Smooth muscle cell of the brain vasculature (primary cell): ENCODE measurements at regions not wholly inside any gene's neighbourhood (a gene's known extent, or its start where the extent isn't known, plus 50 kb on each side); places are given as distances from the start of the nearest gene placed in this dataset.

ENCODE experiments used
- DNase-seq: peaks from one replicate; pipeline ENCODE4 v3.0.0-alpha.2; 2012; ENCODE audit warnings: low read depth, low spot score

DNA sequence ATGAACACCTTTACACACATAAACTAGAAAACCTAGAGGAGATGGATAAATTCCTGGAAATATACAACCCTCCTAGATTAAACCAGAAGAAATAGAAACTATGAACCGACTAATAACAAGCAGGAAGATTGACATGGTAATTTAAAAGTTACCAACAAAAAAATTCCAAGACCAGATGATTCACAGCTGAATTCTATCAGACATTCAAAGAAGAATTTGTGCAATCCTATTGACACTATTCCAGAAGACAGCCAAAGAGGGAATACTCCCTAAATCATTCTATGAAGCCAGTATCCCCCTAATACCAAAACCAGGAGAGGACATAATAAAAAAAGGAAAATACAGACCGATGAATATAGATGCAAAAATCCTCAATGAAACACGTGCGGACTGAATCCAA, 102.6 kb upstream of the KRR1 start:
- no peak for DNase-seq

DNA sequence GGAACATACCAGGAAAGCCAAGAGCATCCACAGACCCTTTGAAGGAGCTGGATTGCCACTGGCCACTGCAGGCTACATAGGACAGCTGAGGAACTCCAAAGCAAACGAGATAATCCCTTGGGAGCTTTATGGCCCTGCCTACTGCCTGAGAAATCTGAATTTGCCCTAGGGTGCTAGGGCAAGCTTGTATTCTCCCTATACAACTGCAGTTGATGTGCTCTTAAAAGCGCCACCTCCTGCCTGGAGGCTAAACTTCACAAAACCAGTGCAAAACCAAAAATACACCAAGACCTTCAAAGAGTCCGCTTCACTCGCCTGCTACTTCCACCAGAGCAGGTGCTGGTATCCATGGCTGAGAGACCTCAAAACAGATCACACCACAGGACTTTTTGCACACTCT, 99.6 kb upstream of the KRR1 start:
- no peak for DNase-seq

DNA sequence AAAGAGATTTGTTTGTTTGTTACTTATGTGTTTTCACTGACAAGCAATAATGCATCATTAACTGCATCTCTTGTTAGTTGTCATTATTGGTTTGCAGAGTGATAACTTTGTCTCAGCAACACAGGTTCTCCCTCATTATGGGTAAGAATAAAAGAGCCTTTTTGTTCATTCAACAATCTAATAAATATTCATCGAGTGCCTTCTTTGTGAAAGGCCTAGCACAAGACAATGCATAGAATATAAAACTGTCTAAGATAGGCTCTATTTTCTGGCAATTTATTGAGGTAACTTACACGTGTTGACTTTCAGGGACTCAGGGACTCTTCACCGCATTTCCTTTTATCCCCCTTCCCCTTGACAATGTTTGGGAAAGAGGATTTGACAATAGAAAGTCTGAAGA, 95.5 kb upstream of the KRR1 start:
- no peak for DNase-seq

DNA sequence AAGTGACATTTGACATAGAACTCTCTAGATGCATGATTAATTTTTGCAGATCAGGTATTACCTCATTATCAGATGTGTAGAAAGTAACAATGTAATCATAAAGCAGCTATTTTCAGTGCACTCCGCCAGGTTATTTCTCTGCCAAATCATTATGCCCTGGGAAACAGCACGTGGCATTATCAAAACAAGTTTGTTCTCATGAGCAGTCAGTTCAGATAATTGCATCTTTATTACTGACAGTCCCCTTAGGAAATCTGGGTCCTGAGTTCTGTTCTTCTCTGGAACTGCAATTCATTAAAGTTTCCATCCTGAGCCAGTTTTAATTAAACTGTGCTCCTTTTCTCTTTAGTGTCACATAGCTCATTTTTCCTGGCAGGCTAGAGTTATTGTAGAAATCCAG, 94.7 kb upstream of the KRR1 start:
- no peak for DNase-seq

DNA sequence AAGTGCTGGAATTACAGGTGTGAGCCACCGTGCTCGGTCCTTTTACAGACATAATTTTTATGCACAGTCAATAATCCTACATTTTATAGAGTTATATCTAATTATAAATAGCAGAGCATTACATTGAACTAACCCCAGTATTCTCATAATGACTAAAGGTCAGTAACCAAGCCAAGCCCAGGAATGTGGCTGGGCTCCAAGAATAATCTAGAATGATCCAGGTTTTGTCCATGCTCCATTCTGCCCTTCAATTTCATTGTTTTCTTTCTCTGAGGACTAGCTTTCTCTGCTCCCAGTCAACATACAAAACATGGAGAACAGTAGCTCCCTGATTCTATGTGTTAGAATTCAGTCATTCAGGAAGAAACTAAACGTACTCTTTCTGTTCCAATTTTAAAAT, 92.1 kb upstream of the KRR1 start:
- DNase-seq, result no peak

DNA sequence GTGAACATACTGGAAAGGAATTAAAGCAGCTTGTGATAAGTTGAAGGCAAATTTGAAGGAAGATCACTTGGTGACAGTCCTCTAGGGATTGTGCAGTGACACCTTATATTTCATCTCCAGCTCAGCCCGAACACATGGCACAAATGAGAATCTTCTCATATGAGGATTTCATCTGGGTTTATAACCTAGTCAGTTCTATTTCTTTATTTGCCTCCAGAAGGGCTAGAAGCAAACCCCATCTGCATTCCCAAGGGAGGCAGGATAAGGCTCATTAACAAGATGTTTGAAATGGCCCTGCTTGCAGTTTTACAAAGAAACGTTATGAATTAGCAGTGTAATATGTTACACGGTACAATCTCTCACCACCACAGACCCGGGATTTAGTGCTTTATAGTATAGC, 90.7 kb upstream of the KRR1 start:
- DNase-seq, result no peak

DNA sequence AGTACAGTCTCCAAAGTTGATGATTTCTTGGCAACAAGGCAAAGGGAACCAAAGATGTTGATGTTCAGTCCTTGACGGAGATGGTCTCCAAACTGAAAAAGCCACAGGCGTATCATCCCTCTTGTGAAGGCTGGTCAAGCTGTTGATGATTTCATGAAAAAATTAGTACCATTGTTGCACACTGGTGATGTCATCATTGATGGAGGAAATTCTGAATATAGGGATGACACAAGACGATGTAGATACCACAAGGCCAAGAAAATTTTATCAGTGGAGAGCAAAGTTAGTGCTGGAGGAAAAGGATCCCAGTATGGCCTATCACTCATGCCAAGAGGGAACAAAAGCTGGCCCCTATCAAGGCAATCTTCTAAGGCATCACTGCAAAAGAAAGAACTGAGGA, 88.7 kb upstream of the KRR1 start:
- DNase-seq, result no peak

DNA sequence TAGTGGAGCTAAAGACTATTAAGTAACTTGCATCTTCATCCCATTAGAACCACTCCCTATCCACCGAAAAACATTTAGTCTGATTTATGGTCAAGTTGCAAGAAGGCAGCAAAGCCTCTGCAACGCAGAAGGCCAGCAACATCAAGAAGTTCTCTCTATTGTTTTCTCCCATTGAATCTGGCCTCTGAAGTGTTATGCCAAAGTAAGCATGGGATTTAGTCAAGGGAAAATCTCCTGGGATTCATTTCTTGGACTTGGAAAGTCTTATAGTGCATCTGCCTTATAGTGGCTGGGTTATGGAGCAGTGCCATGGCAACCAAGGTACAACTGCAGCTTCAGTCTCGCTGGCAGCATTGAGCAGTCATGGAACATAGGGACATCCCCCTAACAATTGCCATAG, 87.7 kb upstream of the KRR1 start:
- DNase-seq, result no peak

DNA sequence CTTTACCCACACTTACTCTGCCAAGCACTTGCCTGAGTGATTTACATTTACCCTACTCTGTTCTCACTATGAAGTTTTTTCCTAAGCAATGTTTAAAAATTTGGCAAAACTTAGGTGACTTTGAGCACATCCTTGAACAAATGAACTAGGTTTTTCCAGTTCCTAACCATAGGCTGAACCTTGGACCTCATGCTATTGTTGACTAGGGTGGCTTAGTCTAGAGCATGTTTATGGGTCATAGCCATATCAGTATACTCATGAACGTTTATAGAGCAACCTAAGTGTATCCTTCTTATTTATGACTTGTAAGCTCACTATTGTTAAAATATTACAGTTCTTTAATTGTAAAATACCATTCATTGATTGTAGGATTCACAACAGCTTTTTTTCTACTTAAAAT, 85.0 kb upstream of the KRR1 start:
- DNase-seq, result no peak

DNA sequence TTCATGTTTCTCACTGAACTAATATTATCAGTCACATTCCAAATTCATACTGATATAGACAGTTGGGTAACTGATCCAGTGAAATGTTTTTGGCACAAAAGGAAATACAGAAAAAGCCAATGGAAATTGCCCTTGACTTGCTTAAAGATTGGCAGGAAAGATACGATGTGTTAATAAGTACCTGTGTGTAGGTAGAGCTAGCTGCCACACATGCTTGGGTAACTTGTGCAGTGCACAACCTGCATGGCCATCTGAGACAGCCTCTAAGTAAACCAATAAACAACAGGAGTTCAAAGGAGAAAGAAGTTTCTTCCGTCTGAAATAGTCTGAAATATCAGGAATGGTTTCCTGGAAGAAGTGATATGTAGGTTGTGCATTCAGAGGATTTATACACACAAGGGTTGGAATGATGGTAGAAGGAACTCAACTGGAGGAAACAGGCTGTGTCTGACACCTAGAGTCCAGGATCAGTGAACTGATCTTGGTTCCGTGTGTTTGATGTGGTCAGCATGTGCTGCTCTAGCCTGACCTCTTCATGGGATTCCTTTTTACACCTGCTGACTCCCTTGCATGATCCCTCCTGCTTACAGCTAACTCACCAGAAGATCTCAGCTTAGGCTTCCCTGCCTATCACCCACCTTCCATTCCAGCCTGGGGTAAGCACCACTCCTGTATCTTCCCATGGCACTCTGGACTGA, 81.4 kb upstream of the KRR1 start:
- DNase-seq, result no peak

DNA sequence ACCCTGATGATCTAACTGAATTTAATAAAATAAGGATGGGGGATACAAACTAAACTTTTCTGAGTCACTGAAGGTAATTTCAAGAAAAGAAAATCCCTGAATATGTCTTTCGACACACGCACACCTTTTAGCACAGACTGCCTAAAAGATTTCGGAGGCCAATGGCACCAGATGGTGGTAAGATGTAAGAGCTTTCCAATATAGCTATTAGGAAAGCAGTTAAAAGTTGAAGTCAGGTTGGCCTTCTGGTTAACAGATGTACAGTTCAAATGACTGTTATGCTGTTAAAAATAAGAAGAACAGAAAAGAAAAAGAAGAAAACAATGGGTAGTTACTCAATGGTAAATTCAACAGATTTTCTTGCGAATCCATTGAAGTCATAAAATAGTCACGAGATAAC, 80.7 kb upstream of the KRR1 start:
- no peak for DNase-seq

DNA sequence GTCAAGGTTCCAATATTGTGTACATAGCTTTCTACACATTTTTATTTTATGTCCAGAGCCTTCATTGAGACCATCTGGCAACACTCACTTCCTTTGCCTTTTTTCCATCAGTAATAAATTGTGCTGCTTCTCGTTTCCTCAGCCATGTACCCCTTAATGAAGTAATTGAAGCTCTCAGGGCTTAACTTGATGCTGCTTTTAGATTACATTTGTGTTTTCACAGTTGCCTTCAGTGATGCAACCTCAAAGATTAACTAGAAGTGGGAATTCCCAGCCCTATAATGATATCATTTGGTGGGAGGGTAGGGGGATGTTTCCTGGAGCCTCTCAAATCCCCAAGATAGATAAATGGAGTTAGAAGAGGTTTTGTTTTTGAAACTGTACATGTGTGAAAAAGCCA, 80.2 kb upstream of the KRR1 start:
- no peak for DNase-seq

DNA sequence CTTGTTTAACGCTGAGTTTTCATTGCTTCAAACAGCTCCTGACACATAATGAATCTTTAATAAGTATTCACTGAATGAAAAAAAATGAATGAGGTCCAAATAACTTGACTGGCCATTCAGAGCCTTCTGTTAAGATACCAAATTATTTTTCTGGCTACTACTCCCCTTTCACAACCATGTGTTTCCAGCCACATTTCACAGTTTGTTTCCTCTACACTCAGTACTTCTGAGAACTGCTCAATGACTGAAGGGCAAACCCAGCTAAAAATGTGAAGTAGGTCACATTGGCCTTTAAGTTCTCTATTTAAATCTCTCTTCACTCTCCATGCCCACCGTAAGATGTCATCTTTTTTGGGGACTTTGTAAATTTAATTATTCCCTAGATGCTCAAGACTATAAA, 78.4 kb upstream of the KRR1 start:
- DNase-seq, result no peak

DNA sequence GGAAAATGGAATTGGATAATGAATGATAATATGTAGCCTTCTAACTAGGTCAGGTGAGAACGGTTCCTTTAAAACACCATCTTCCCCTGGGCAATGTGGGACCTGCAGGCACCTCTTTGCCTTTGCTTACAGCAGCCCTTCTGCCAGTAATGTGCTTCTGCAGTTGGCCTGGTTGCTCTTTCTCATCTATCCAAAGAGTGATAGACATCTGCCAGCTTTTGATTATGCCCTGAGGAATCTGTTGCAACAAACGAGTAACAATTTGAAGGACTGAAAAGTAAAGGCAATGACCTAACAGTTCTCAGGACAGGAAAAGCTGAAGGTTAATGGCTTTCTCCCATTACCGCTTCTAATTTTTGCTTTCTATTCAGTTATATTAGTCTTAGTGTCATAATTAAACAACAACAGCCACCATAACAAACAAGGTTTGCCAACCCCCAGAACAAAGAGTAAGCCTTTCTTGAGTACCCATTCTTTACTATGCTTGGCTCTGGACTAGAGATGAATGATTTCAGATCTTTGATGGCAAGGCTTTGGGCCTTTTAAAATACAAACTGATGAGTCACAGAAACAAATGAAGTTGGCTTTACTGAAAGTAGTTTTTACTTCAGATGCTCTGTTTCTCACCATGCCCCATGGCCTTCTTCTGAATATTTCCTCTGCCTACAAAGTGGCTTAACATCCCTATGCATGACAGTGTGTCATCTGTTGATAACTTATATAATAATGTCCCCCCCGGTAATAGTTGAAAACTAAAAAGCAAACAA, 76.1 kb upstream of the KRR1 start:
- no peak for DNase-seq

DNA sequence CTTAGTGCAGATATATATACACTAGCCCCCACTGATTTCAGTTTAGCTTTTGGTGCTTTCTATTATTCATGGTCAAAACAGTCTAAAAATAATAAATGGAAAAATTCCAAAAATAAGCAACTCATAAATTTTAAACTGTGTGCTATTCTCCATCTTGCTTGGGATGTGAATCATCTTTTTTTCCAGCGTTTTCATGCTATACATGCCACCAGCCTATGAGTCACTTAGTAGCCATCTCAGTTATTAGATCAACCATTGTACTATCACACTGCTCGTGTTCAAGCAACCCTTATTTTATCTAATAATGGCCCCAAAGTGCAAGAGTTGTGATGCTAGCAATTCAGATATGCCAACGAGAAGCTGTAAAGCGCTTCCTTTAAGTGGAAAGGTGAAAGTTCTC, 73.9 kb upstream of the KRR1 start:
- no peak for DNase-seq

DNA sequence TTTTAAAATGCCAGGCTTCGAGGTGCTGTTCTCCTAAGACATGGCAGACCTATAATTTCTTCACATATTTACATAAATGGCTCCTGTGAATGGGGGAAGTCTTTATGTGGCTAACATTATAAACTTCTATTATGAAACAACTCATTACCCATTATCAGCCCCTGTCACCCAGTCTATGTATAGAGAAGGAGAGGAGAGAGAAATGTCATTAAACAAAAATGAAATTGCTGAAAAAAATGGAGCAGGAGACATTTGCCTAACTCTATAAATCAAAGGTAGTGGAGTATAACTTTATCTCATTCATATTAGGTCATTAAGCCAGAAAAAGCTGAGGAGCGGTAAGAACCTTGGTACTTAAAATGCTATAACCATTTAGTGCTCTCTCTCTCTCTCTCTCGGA, 71.9 kb upstream of the KRR1 start:
- no peak for DNase-seq

DNA sequence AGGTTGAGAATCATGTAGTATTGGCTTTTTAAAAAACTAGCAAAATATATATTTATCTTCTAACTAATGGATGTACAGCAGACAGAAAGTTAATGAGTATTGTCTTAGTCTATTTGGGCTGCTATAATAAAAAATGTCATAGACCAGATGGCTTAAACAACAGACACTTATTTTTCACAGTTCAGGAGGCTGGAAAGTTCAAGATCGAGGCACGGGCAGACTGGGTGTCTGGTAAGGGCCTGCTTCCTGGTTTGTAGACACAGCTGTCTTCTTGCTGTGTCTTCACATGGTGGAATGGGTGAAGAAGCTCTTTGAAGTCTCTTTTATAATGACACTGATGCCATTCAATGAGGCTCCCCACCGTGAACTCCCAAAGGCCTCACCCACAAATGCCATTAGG, 70.1 kb upstream of the KRR1 start:
- DNase-seq, result no peak

DNA sequence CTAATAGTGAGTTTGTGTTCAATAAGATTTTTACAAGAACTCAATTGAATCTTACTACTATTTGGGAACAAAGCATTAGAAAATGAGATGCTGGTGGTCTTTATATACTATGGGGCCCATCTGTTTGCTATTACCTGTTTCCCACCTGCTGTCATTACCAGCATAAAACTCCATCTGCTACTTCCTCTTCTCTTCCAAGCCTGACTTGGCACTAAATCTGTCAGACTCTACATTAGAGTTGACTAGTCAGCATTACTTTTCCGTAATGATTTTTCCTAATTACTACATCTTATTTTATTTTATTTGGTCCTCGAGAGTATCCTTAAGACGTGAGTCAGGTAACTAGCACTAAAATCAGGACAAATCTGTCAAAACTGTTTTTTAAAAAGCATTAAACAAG, 68.1 kb upstream of the KRR1 start:
- no peak for DNase-seq

DNA sequence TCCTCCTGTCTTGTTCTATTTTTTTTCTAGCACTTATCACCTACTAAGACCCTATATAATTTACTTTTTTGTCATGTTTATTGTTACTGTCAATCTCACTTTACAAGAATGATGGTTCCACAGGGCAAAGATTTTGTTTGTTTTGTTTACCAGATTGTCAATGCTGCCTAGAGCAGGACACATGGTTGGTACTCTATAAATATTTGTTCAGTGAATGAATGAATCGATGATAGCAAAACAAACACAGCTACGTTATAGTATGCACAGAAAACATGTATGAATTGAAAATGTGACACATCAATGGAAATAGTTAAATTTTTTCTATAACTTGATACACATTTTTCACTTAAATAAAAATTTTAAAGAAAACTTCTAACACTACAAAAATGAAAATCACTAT, 67.1 kb upstream of the KRR1 start:
- no peak for DNase-seq

DNA sequence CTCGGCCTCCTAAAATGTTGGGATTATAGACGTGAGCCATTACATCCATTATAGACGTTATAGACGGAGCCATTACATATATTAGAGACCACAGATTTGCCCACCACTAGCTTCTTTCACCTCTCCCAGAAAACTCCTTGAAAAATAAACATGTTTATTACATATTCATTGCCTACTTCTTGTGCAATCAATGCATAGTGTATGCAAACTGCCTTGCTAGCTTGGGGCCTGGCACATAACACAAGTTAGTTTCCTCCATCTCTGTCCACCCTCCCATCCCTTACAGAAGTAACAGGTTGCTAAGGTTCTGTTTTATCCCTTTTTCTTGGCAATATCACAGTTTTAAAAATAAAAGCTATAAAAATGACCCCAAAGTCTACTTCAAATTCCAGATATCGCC, 66.4 kb upstream of the KRR1 start:
- DNase-seq, result no peak

DNA sequence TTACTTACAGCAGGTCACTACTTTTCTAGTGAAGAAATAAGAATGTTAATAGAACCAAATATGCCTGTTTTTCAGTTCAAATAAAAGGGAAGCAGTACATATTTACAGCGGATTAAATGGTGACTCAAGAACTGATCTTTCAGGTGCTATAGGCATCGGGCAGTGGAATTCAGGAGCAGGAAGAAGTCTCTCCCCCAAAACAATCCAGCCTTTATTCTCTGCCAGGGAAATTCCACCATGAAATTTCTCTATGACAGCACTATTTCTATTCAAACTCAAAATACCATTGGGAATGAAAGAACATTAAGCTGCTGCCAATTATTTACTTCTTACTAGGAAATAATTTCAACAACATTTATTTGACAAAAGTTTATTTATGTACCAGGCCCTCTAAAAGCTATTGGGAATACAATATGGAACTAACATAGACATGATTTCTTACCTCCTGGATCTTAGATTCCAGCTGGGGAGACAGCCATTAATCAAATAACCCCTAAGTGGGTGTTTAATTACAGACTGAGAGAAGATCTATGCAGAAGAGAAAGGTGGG, 60.3 kb upstream of the KRR1 start:
- no peak for DNase-seq

DNA sequence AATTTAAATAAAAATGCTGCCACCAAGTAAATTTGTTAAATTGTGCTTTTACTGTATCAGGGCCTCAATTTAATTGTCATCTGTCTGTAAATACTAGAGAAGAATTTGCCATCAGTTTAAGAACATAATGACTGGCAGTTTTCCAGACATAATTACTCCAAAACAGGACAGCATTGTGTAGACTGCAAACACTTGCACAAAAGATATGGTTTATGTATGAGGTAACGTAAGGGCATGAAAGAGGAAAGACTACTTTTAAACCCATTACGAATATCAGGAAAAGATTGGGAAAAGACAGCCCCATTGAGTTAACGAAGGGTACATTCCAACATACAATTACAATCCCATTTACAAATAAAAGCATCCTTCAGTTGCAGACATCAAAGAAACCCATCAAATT, 59.8 kb upstream of the KRR1 start:
- no peak for DNase-seq

DNA sequence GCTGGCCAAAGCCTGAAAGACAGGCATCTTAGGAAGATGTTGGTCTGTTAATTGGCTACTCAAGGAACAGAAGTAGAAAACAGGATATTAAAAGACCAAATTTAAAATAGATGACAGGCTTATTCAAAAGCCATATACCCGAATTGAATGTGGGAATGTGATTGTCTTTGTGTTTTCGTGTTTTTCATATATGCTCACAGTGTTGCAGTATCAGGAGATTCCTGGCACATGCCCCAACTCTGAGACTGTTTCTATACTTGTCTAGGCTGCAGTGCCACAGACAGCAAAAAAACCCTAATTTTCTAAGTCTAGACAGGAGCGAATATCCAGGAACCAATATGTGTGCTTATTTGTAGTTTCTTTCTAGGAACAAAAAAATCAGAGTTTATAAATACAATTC, 57.4 kb upstream of the KRR1 start:
- no peak for DNase-seq
